Fibroblast of lung (primary cell): ENCODE measurements at regions not wholly inside any gene's neighbourhood (a gene's known extent, or its start where the extent isn't known, plus 50 kb on each side); places are given as distances from the start of the nearest gene placed in this dataset.

Source experiments
- DNase-seq, 2 donors: peaks; one replicate each; pipeline versions ENCODE4 v3.0.0 to v3.0.0-alpha.2; 2010; ENCODE audit warnings: low read depth in 2 of 2
- H2AFZ ChIP-seq: 2 replicates; pipeline ENCODE4 v1.5.1; 2012; ENCODE audit warnings: low read length, control low read depth, inconsistent platforms
- H3K27ac ChIP-seq: 2 replicates; pipeline ENCODE4 v1.5.1; 2011; ENCODE audit warnings: low read length, control low read depth; ENCODE audit not compliant: insufficient read depth
- H3K27me3 ChIP-seq: 2 replicates; pipeline ENCODE4 v1.5.1; 2011; ENCODE audit warnings: mild to moderate bottlenecking, low read length; ENCODE audit not compliant: control insufficient read depth, insufficient read depth
- H3K36me3 ChIP-seq: 2 replicates; pipeline ENCODE4 v1.5.1; 2011; ENCODE audit warnings: low read length; ENCODE audit not compliant: control insufficient read depth, insufficient read depth
- H3K4me1 ChIP-seq: 2 replicates; pipeline ENCODE4 v1.5.1; 2011; ENCODE audit warnings: low read length; ENCODE audit not compliant: control insufficient read depth, insufficient read depth; ENCODE audit errors: extremely low read depth
- H3K4me2 ChIP-seq: 2 replicates; pipeline ENCODE4 v1.5.1; 2011; ENCODE audit warnings: low read length, control low read depth; ENCODE audit not compliant: insufficient read depth; ENCODE audit errors: extremely low read depth
- H3K4me3 ChIP-seq, 4 experiments: fragments of 200-600 bp in 1 of 4; sonication (generic) in 1 of 4; replicated peaks in 1 of 4; 2 replicates each; pipeline ENCODE4 v1.5.1; 2011 to 2016; ENCODE audit warnings: low read length in 4 of 4, low read depth in 3 of 4, mild to moderate bottlenecking in 3 of 4, control low read depth in 2 of 4, inconsistent platforms in 1 of 4, mixed read lengths in 1 of 4; ENCODE audit not compliant: insufficient read depth in 1 of 4; ENCODE audit errors: control extremely low read depth in 1 of 4
- H3K79me2 ChIP-seq: 2 replicates; pipeline ENCODE4 v1.5.1; 2012; ENCODE audit warnings: mild to moderate bottlenecking, low read length, inconsistent platforms; ENCODE audit not compliant: control insufficient read depth, insufficient read depth
- H3K9ac ChIP-seq: 2 replicates; pipeline ENCODE4 v1.5.1; 2011; ENCODE audit warnings: mild to moderate bottlenecking, low read length, control low read depth; ENCODE audit not compliant: insufficient read depth
- H3K9me3 ChIP-seq: 2 replicates; pipeline ENCODE4 v1.5.1; 2012; ENCODE audit warnings: low read depth, low read length; ENCODE audit not compliant: control insufficient read depth, insufficient read depth
- H4K20me1 ChIP-seq: 2 replicates; pipeline ENCODE4 v1.5.1; 2011; ENCODE audit warnings: low read length; ENCODE audit not compliant: control insufficient read depth, insufficient read depth; ENCODE audit errors: extremely low read depth
- CTCF ChIP-seq, 2 donors: IDR thresholded peaks in 1 of 2; conservative IDR thresholded peaks in 1 of 2; 1 replicate in 1 of 2; 2 replicates in 1 of 2; pipeline ENCODE4 v1.5.1; 2011 to 2012; ENCODE audit warnings: low read length in 2 of 2, control low read depth in 1 of 2, inconsistent platforms in 1 of 2, low read depth in 1 of 2, mild to moderate bottlenecking in 1 of 2
- EZH2 ChIP-seq: IDR thresholded peaks from 2 replicates; pipeline ENCODE4 v1.5.1; 2012; ENCODE audit warnings: low read length, control low read depth, mild to moderate bottlenecking; ENCODE audit errors: missing control alignments

- no peaks in the 10 kb centered on the region for H3K79me2 ChIP-seq
- no peaks in the 10 kb centered on the region for H3K27me3 ChIP-seq
- H3K4me3 ChIP-seq = no peak overlapping the region
- no peaks in the 10 kb centered on the region for H3K9me3 ChIP-seq
- no peak overlapping the region for H3K9ac ChIP-seq
- H3K4me1 ChIP-seq = peaks cover 16% of the 10 kb centered on the region
- H3K36me3 ChIP-seq = no peaks in the 10 kb centered on the region
- no peak for TF ChIP-seq CTCF (conservative IDR thresholded peaks at IDR 0.05 in 1 of 2, IDR thresholded peaks at IDR 0.05 in 1 of 2; ENCODE audit: low read depth in 1 of 2, low read length in 2 of 2)
- TF ChIP-seq EZH2 = no peak
- H2AFZ ChIP-seq = no peak overlapping the region
- DNase-seq = peak; percentile 79 to 86
- H3K4me2 ChIP-seq = peak overlapping the region; percentile 17
- no peaks in the 10 kb centered on the region for H4K20me1 ChIP-seq
- H3K27ac ChIP-seq = peak overlapping the region; percentile 34
Measured at GRCh38 chr5:167639273-167639672, 652.2 kb upstream of the WWC1 start.

- H3K4me3 ChIP-seq = no peak overlapping the region
- H3K27ac ChIP-seq = peak overlapping the region; percentile 38
- H4K20me1 ChIP-seq = no peaks in the 10 kb centered on the region
- peaks cover 15% of the 10 kb centered on the region for H3K4me1 ChIP-seq
- no peaks in the 10 kb centered on the region for H3K9me3 ChIP-seq
- no peaks in the 10 kb centered on the region for H3K79me2 ChIP-seq
- no peak overlapping the region for H3K9ac ChIP-seq
- no peaks in the 10 kb centered on the region for H3K27me3 ChIP-seq
- H2AFZ ChIP-seq = no peak overlapping the region
- peak in 1 of 2 donors; percentile 65 for DNase-seq
- no peak for TF ChIP-seq EZH2
- H3K4me2 ChIP-seq = no peak overlapping the region
- no peaks in the 10 kb centered on the region for H3K36me3 ChIP-seq
Measured at GRCh38 chr5:167639766-167640165, 651.7 kb upstream of the WWC1 start.

GRCh38 chr5:167642181-167642580 is 649.3 kb upstream of the WWC1 start:
- Histone ChIP-seq H3K4me2 (no peak overlapping the region), H4K20me1 (no peaks in the 10 kb centered on the region), H3K9ac (no peak overlapping the region), H3K4me3 (no peak overlapping the region), H3K79me2 (no peaks in the 10 kb centered on the region), H3K27ac (no peak overlapping the region), H2AFZ (no peak overlapping the region), H3K9me3 (no peaks in the 10 kb centered on the region), H3K36me3 (no peaks in the 10 kb centered on the region), H3K4me1 (peaks cover 13% of the 10 kb centered on the region), H3K27me3 (no peaks in the 10 kb centered on the region)
- no peak for TF ChIP-seq CTCF (conservative IDR thresholded peaks at IDR 0.05 in 1 of 2, IDR thresholded peaks at IDR 0.05 in 1 of 2; ENCODE audit: low read depth in 1 of 2, low read length in 2 of 2)
- no peak for TF ChIP-seq EZH2
- DNase-seq = peak in 1 of 2 donors; percentile 48
